ENCODE measurements at regions not wholly inside any gene's neighbourhood (a gene's known extent, or its start where the extent isn't known, plus 50 kb on each side); places are given as distances from the start of the nearest gene placed in this dataset.

GRCh38 chr1:86646256-86646655 is 58.1 kb upstream of the SH3GLB1 start:
- Mint-ChIP-seq H3K36me3 (no peaks in the 10 kb centered on the region), H3K27me3 (no peaks in the 10 kb centered on the region), H3K4me1 (no peaks in the 10 kb centered on the region), H3K27ac (no peak overlapping the region), H3K4me3 (no peak overlapping the region), H3K9me3 (no peaks in the 10 kb centered on the region)
- H3K27ac ChIP-seq (ENCODE audit: low read length) = no peak overlapping the region
- no peaks in the 10 kb centered on the region for H3K36me3 ChIP-seq (ENCODE audit: control insufficient read depth in 2 of 2, extremely low read depth in 1 of 2, insufficient read depth in 1 of 2, low read length in 1 of 2)
- no peak overlapping the region for H3K4me3 ChIP-seq (ENCODE audit: control insufficient read depth in 1 of 2, extremely low read depth in 1 of 2, low read length in 1 of 2)
- ATAC-seq (replicated peaks in 1 of 4) (no peak), DNase-seq (no peak)
- no peaks in the 10 kb centered on the region for H3K9me3 ChIP-seq
- H3K4me1 ChIP-seq (ENCODE audit: control insufficient read depth in 1 of 2, extremely low read depth in 1 of 2, insufficient read depth in 2 of 2, low read length in 2 of 2) = no peaks in the 10 kb centered on the region
- H3K27me3 ChIP-seq (replicated peaks in 1 of 2; ENCODE audit: control insufficient read depth in 2 of 2, extremely low read depth in 1 of 2, insufficient read depth in 2 of 2, low read length in 1 of 2) = peaks cover 0 to 3% of the 10 kb centered on the region in 2 experiments
- WGBS (ENCODE audit: insufficient coverage) = 70% methylated on average over 2 of the region's 3 CpGs
- ChIA-PET POLR2A (no interaction called here), CTCF (no interaction called here)

GRCh38 chr1:86648255-86648654 is 56.1 kb upstream of the SH3GLB1 start:
- no peak overlapping the region for H3K27ac ChIP-seq (ENCODE audit: low read length)
- Mint-ChIP-seq H3K27ac (no peak overlapping the region), H3K4me3 (no peak overlapping the region), H3K27me3 (no peaks in the 10 kb centered on the region), H3K4me1 (no peaks in the 10 kb centered on the region), H3K36me3 (no peaks in the 10 kb centered on the region), H3K9me3 (no peaks in the 10 kb centered on the region)
- ATAC-seq (replicated peaks in 1 of 4) (no peak), DNase-seq (no peak)
- POLR2A ChIA-PET = no interaction called here
- H3K9me3 ChIP-seq = no peaks in the 10 kb centered on the region
- H3K36me3 ChIP-seq (ENCODE audit: control insufficient read depth in 2 of 2, extremely low read depth in 1 of 2, insufficient read depth in 1 of 2, low read length in 1 of 2) = no peaks in the 10 kb centered on the region
- H3K4me1 ChIP-seq (ENCODE audit: control insufficient read depth in 1 of 2, extremely low read depth in 1 of 2, insufficient read depth in 2 of 2, low read length in 2 of 2) = no peaks in the 10 kb centered on the region
- CTCF ChIA-PET = no interaction called here
- 94% methylated on average over 3 of the region's 4 CpGs for whole genome bisulfite sequencing (ENCODE audit: insufficient coverage)
- H3K4me3 ChIP-seq (ENCODE audit: control insufficient read depth in 1 of 2, extremely low read depth in 1 of 2, low read length in 1 of 2) = no peak overlapping the region
- peaks cover 0 to 3% of the 10 kb centered on the region in 2 experiments for H3K27me3 ChIP-seq (replicated peaks in 1 of 2; ENCODE audit: control insufficient read depth in 2 of 2, extremely low read depth in 1 of 2, insufficient read depth in 2 of 2, low read length in 1 of 2)

GRCh38 chr1:86649618-86650017 is 54.8 kb upstream of the SH3GLB1 start:
- Mint-ChIP-seq H3K4me1 (no peaks in the 10 kb centered on the region), H3K9me3 (no peaks in the 10 kb centered on the region), H3K27me3 (no peaks in the 10 kb centered on the region), H3K27ac (no peak overlapping the region), H3K4me3 (no peak overlapping the region), H3K36me3 (no peaks in the 10 kb centered on the region)
- H3K9me3 ChIP-seq = no peaks in the 10 kb centered on the region
- peaks cover 0 to 3% of the 10 kb centered on the region in 2 experiments for H3K27me3 ChIP-seq (replicated peaks in 1 of 2; ENCODE audit: control insufficient read depth in 2 of 2, extremely low read depth in 1 of 2, insufficient read depth in 2 of 2, low read length in 1 of 2)
- no peak overlapping the region for H3K4me3 ChIP-seq (ENCODE audit: control insufficient read depth in 1 of 2, extremely low read depth in 1 of 2, low read length in 1 of 2)
- DNase-seq (no peak), ATAC-seq (replicated peaks in 1 of 4) (no peak)
- no peak overlapping the region for H3K27ac ChIP-seq (ENCODE audit: low read length)
- CTCF ChIA-PET = interaction anchor here in 1 of 2 donors (0.5 kb wide), 1 partner anchor 210 kb away, joined by 3 read pairs; no protein-coding TSS in a partner anchor
- no peaks in the 10 kb centered on the region for H3K36me3 ChIP-seq (ENCODE audit: control insufficient read depth in 2 of 2, extremely low read depth in 1 of 2, insufficient read depth in 1 of 2, low read length in 1 of 2)
- 97% methylated on average over 4 of the region's 14 CpGs for WGBS (ENCODE audit: insufficient coverage)
- POLR2A ChIA-PET = no interaction called here
- H3K4me1 ChIP-seq (ENCODE audit: control insufficient read depth in 1 of 2, extremely low read depth in 1 of 2, insufficient read depth in 2 of 2, low read length in 2 of 2) = no peaks in the 10 kb centered on the region

GRCh38 chr1:86650065-86650464 is 54.3 kb upstream of the SH3GLB1 start:
- Histone ChIP-seq H3K9me3 (no peaks in the 10 kb centered on the region), H3K4me3 (ENCODE audit: control insufficient read depth in 1 of 2, extremely low read depth in 1 of 2, low read length in 1 of 2) (no peak overlapping the region), H3K4me1 (ENCODE audit: control insufficient read depth in 1 of 2, extremely low read depth in 1 of 2, insufficient read depth in 2 of 2, low read length in 2 of 2) (no peaks in the 10 kb centered on the region), H3K27me3 (replicated peaks in 1 of 2; ENCODE audit: control insufficient read depth in 2 of 2, extremely low read depth in 1 of 2, insufficient read depth in 2 of 2, low read length in 1 of 2) (no peaks in the 10 kb centered on the region), H3K36me3 (ENCODE audit: control insufficient read depth in 2 of 2, extremely low read depth in 1 of 2, insufficient read depth in 1 of 2, low read length in 1 of 2) (no peaks in the 10 kb centered on the region), H3K27ac (ENCODE audit: low read length) (no peak overlapping the region)
- DNase-seq (no peak), ATAC-seq (replicated peaks in 1 of 4) (no peak)
- CTCF ChIA-PET = no interaction called here
- no peaks in the 10 kb centered on the region for H3K36me3 Mint-ChIP-seq
- no peaks in the 10 kb centered on the region for H3K4me1 Mint-ChIP-seq
- 60% methylated on average over 1 of the region's 5 CpGs for WGBS (ENCODE audit: insufficient coverage)
- H3K27ac Mint-ChIP-seq = no peak overlapping the region
- POLR2A ChIA-PET = no interaction called here
- H3K4me3 Mint-ChIP-seq = no peak overlapping the region
- no peaks in the 10 kb centered on the region for H3K9me3 Mint-ChIP-seq
- H3K27me3 Mint-ChIP-seq = no peaks in the 10 kb centered on the region

All from T-cell (primary cell).